Pons (tissue), 1 donor: ENCODE measurements at regions not wholly inside any gene's neighbourhood (a gene's known extent, or its start where the extent isn't known, plus 50 kb on each side); places are given as distances from the start of the nearest gene placed in this dataset.

Experiments
- DNase-seq: peaks from one replicate; pipeline ENCODE4 v3.0.0-alpha.2; 2016; ENCODE audit warnings: low spot score

GRCh38 chr9:119634006-119634405 lies 264.8 kb upstream of the BRINP1 start:
- no peak for DNase-seq

- DNase-seq: no peak
These were observed 242.3 kb upstream of the BRINP1 start for GRCh38 chr9:119611565-119611964.

- no peak for DNase-seq
These were observed 240.2 kb upstream of the BRINP1 start for GRCh38 chr9:119609277-119609971.

GRCh38 chr9:119601632-119602031 lies 232.4 kb upstream of the BRINP1 start:
- DNase-seq: no peak

GRCh38 chr9:119597499-119597898 lies 228.3 kb upstream of the BRINP1 start:
- DNase-seq: no peak

GRCh38 chr9:119596703-119597102 lies 227.5 kb upstream of the BRINP1 start:
- DNase-seq: no peak

- DNase-seq: no peak
These were observed 219.9 kb upstream of the BRINP1 start for GRCh38 chr9:119588874-119589744.

GRCh38 chr9:119577881-119578280 lies 208.6 kb upstream of the BRINP1 start:
- DNase-seq: no peak

GRCh38 chr9:119559986-119560385 lies 190.8 kb upstream of the BRINP1 start:
- DNase-seq: no peak

- DNase-seq: no peak
These were observed 189.8 kb upstream of the BRINP1 start for GRCh38 chr9:119559056-119559455.

- DNase-seq: peak; percentile 60
These were observed 187.1 kb upstream of the BRINP1 start for GRCh38 chr9:119556129-119556875.

GRCh38 chr9:119544492-119544891 lies 175.3 kb upstream of the BRINP1 start:
- no peak for DNase-seq

GRCh38 chr9:119537138-119537537 lies 167.9 kb upstream of the BRINP1 start:
- DNase-seq: no peak

GRCh38 chr9:119533504-119533903 lies 164.3 kb upstream of the BRINP1 start:
- DNase-seq: no peak

- DNase-seq: no peak
These were observed 157.5 kb upstream of the BRINP1 start for GRCh38 chr9:119526698-119527097.

- no peak for DNase-seq
These were observed 154.3 kb upstream of the BRINP1 start for GRCh38 chr9:119523508-119523907.

GRCh38 chr9:119522381-119522780 lies 153.1 kb upstream of the BRINP1 start:
- no peak for DNase-seq

GRCh38 chr9:119509291-119509905 lies 140.2 kb upstream of the BRINP1 start:
- no peak for DNase-seq

GRCh38 chr9:119501374-119501773 lies 132.1 kb upstream of the BRINP1 start:
- no peak for DNase-seq

- no peak for DNase-seq
These were observed 131.0 kb upstream of the BRINP1 start for GRCh38 chr9:119500072-119500771.

GRCh38 chr9:119487118-119487827 lies 118.0 kb upstream of the BRINP1 start:
- DNase-seq: no peak
